AG09309 (cell line): ENCODE measurements at regions not wholly inside any gene's neighbourhood (a gene's known extent, or its start where the extent isn't known, plus 50 kb on each side); places are given as distances from the start of the nearest gene placed in this dataset.
"Not testable (repeated sequence)": the region's sequence is repeated elsewhere in the genome, so short reads cannot be mapped to it uniquely, and the experiment has no call there.

Source experiments
- DNase-seq: peaks from one replicate; pipeline ENCODE4 v3.0.0-alpha.2; 2010; ENCODE audit warnings: low read depth
- H3K4me3 ChIP-seq: 2 replicates; pipeline ENCODE4 v1.5.1; 2011; ENCODE audit warnings: mild to moderate bottlenecking, low read depth, low read length, moderate library complexity; ENCODE audit not compliant: control insufficient read depth
- TF ChIP-seq, protein P1 (sequence below): IDR thresholded peaks from 2 replicates; pipeline ENCODE4 v1.5.1; 2011; ENCODE audit warnings: mild to moderate bottlenecking, low read depth, low read length, inconsistent platforms; ENCODE audit not compliant: insufficient read depth, control insufficient read depth; ENCODE audit errors: missing control alignments

- no peak for DNase-seq
- TF ChIP-seq, protein P1, sequence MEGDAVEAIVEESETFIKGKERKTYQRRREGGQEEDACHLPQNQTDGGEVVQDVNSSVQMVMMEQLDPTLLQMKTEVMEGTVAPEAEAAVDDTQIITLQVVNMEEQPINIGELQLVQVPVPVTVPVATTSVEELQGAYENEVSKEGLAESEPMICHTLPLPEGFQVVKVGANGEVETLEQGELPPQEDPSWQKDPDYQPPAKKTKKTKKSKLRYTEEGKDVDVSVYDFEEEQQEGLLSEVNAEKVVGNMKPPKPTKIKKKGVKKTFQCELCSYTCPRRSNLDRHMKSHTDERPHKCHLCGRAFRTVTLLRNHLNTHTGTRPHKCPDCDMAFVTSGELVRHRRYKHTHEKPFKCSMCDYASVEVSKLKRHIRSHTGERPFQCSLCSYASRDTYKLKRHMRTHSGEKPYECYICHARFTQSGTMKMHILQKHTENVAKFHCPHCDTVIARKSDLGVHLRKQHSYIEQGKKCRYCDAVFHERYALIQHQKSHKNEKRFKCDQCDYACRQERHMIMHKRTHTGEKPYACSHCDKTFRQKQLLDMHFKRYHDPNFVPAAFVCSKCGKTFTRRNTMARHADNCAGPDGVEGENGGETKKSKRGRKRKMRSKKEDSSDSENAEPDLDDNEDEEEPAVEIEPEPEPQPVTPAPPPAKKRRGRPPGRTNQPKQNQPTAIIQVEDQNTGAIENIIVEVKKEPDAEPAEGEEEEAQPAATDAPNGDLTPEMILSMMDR: no peak
- no peak overlapping the region for H3K4me3 ChIP-seq
Measured at GRCh38 chr5:179405426-179406030, 60.3 kb upstream of the ADAMTS2 start.

GRCh38 chr5:179405054-179405416 is 59.8 kb upstream of the ADAMTS2 start:
- TF ChIP-seq, protein P1: no peak
- no peak for DNase-seq
- no peak overlapping the region for H3K4me3 ChIP-seq

GRCh38 chr5:179404321-179405053 is 59.2 kb upstream of the ADAMTS2 start:
- DNase-seq: no peak
- TF ChIP-seq, protein P1: peak; percentile 79
- no peak overlapping the region for H3K4me3 ChIP-seq

DNA sequence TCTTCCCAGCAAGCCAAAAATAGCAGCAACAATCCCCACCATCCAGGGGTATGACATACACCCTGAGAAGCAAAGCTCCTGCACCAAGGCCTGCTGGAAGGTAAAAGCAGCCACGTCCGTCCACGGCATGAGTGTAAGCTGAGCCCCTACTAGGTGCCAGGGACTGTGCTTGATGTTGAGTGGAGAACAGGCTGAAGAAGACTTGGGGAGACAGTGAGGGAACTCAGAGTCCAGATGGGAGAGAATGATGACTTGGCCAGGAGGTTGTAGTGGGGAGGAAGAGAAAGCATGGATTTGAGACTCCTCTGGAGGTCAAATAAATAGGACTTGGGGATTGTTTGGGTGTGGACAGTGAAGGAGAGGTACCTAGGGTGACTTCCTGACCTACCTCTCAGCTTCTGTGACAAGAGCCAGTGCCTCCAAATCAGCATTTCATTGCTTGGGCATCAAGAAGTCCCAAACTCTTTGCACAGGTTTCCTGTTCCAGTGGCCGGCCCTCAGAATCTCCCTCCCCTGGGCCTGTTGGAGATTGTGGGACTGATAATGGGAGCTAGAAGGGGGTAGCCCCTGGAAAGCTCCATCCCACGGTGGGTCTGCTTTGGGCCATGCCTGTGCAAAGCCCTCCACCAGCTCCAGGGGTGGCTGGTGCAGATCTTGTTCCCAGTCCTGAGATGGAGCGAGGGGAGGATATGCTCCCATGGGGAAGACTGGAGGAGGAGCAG is 58.3 kb upstream of the ADAMTS2 start:
- no peak for DNase-seq
- TF ChIP-seq, protein P1: no peak

DNA sequence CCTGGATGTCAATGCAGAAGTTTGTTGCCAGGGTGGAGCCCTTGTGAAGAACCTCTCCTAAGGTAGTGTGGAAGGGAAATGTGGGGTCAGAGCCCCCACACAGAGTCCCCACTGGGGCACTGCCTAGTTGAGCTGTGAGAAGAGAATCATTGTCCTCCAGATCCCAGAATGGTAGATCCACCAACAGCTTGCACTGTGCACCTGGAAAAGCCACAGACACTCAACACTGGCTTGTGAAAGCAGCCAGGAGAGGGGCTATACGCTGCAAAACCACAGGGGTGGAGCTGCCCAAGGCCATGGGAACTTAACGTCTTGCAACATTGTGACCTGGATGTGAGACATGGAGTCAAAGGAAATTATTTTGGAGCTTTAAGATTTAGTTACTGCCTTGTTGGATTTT is 55.2 kb upstream of the ADAMTS2 start:
- DNase-seq, H3K4me3 ChIP-seq: not testable (repeated sequence)

More for the DNA sequence above, 58.3 kb upstream of the ADAMTS2 start:
- H3K4me3 ChIP-seq: no peak overlapping the region

GRCh38 chr5:179400020-179400419 is 54.8 kb upstream of the ADAMTS2 start:
- no peak for DNase-seq
- H3K4me3 ChIP-seq: no peak overlapping the region
- TF ChIP-seq, protein P1: no peak

- H3K4me3 ChIP-seq, DNase-seq: not testable (repeated sequence)
Measured at GRCh38 chr5:179399327-179399726, 54.1 kb upstream of the ADAMTS2 start.
